NCI-H2029 (cell line): ENCODE measurements at regions not wholly inside any gene's neighbourhood (a gene's known extent, or its start where the extent isn't known, plus 50 kb on each side); places are given as distances from the start of the nearest gene placed in this dataset.
"Not testable (repeated sequence)": the region's sequence is repeated elsewhere in the genome, so short reads cannot be mapped to it uniquely, and the experiment has no call there.

Experiments used
- DNase-seq: peaks from one replicate; lab custom pipeline; 2025; lab: John Stamatoyannopoulos, UW

DNA sequence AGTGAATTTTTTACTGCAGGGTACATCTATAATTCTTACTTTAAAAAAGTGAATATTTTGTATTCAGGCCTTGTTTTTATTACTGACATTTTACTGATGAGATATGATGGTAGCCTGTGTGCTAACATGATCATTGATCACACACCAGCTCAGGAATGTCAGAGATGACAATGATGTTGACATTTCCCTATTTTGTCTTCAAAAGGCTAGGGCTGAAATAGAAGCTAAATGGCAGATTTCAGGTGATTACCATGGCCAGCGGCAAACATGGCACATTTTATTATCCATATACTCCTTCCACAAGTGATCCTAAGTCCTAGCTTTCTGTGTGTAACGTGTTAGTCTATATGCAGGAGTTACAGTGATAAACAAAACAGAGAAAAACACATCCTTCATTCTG lies 544.3 kb upstream of the MIR17HG start:
- no peak for DNase-seq

DNA sequence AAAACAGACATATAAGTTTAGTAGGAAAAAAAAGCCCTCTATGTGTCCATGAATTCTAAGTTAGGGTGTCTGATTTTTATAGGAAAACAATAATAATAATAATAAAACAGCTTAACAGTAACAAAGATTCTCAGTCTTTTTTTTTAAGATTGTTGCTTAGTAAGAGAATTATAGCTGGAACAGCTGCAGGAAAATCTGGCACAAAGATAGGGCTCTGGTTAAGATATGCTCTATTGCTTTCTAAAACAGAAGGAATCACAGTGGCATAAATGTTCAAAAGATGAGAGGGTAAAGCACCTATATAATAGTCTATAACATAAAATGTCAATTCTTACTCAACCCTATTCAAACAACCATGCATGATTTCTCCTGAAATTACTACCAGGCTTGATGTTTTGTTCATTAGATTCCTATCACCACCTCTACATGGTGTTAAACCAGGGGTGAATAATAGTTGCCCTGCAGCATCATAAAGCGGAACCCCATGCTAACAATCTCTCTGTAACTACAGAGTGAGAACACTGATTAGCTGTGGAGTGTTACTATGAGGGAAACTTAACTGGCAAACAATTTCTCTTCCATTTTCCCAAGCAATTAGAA lies 541.4 kb upstream of the MIR17HG start:
- no peak for DNase-seq

DNA sequence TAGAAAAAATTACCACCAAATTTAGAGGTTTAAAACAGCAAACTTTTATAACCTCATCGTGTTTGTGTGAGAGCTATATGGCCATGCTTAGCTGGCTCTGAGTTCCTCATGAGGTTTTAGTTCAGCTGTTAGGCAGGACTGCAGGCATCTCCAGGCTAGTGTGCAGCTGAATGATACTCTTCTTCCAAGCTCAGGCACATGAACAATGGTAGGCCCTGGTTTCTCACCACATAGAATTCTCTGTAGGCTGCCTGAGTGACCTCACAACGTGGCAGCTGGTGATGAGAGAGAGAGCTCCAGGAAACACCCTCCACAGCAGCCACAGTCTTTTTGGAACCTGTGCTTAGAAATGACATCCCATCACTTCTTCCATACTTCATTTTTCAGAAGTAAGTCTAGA lies 540.6 kb upstream of the MIR17HG start:
- DNase-seq, result no peak

DNA sequence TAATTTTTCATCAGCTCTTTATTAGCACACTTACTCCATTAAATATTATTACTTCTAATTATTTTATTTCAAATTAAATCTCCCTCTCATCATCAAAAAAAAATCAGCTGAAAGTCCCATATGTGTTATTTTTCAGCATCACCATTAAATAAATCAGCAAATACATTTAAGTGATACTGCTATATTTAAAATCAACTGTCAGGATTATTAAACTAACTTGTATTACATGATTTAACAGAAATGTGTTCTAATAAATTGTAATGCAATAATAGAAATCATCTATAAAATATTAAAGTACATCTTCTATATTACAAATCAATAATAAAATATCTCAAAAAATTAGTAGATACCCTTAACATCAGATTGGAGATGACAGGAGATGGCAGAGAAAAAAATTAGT lies 538.6 kb upstream of the MIR17HG start:
- no peak for DNase-seq

DNA sequence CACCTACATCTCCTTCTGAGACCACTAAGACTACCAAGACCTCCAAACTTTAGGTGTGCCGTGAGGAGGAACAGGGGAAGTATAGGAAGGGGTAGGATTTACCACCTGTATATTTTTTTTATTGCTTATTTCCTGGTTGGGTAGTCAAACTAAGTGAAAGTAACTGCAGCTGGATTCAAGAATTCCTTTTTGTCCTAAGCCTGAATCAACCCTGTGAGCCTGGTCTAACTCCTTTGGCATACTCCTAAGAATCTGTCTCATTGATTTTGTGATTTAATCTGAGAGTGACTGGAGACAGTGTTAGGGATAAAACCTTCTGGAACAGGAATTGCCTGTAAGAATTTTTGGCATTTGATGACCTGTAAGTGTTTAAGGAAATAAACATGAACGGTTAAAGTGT lies 523.5 kb upstream of the MIR17HG start:
- no peak for DNase-seq

DNA sequence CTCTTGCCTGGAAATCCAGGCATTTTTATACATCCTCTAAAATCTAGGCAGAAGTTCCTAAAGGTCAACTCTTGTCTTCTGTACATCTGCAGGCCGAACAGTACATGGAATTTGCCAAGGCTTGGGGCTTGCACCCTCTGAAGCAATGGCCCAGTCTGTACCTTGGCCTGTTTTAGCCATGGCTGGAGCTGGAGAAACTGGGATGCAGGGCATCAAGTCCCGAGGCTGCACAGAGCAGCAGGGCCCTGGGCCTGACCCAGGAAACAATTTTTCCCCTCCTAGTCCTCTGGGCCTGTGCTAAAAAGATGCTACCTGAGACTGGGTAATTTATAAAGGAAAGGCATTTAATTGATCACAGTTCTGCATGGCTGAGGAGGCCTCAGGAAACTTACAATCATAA lies 520.8 kb upstream of the MIR17HG start:
- no peak for DNase-seq

DNA sequence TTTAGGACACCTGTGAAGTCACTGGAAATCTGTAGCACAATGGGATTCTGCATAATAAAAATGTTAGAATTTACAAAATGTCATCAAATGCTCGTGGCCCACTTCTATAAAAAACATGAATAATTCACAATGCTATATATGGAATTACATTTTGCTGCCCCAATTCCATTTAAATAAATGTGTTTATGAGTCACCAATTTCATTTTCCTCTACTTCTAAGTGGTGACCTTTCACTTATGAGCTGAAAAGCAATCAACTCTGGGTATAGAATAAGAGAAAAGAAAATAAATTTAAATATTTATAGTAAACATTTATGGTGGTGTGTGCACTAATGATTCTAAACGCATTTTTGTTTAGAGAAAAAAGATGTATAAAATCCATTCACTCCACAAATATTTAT lies 516.7 kb upstream of the MIR17HG start:
- no peak for DNase-seq

DNA sequence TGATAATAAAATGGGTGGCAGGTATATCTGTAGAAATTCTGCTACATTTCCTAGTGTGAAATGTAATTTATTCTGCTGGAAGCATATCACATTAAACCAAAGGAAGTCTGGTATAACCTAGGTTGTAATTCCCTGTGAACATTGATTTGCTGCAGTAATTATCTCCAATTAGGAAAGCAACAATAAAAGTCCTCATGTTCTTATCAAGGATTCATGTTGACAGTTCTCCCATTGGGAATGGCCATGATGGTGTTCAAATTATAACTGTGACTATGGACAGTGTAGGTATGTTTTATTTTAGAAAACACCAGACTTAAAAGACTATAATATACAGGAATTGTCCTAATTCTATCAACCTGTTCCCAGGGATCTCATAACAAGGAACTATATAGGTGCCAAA lies 513.5 kb upstream of the MIR17HG start:
- no peak for DNase-seq

DNA sequence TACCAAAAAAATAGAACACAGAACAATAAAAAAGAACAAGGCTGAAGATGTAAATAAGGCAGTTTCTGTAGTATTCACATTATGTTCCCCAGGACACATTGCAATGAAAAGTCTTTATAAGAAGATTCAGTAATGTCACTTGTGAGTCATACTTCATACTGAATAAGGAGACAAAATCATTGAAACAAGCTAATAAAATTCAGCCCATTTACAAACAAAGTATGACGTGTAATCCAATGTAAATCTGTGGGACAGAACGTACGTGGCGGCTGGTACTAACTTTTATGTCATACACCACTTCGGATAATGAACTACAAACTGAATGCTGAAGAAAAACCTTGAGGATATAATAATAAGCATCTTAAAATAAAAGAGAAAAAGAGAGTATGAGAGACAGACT lies 512.8 kb upstream of the MIR17HG start:
- no peak for DNase-seq

DNA sequence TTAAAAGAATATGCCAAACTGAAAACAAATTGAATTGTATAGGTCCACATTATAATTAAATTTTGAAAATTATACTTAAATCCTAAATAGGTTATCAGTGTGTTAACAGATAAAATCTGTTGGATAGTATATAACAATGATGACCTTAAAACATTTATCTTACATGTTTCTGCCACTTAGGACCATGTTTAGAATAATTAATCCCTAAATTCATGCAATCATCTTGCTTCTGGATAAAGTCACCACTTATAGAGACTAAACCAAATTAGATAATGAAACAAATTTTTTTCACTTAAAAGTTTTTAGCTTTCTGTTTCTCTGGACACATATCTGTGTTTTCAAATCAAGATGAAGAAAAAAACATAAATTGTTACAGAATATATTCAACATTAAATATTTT lies 511.7 kb upstream of the MIR17HG start:
- no peak for DNase-seq

DNA sequence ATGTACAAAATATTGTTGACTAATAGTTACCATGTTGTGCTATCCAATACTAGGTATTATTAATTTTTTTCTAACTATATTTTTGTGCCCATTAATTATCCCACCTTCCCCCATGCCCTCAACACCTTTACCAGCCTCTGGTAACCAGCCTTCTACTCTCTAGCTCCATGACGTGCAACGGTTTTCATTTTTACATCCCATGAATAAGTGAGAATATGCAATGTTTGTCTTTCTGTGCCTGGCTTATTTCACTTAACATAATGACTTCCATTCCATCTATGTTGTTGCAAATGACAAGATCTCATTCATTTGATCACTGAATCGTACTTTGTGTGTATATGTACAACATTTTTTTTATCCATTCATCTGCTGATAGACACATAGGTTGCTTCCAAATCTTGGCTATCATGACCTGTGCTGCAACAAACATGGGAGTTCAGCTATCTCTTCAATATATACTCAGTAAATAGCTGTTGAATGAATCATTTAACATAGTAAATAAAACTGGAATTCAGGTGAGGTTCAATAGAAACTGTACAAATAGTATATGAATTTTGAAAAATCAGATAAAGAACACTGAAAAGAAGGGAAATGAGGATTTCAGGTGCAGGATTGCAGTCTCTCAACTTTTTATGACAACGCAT lies 509.0 kb upstream of the MIR17HG start:
- no peak for DNase-seq

DNA sequence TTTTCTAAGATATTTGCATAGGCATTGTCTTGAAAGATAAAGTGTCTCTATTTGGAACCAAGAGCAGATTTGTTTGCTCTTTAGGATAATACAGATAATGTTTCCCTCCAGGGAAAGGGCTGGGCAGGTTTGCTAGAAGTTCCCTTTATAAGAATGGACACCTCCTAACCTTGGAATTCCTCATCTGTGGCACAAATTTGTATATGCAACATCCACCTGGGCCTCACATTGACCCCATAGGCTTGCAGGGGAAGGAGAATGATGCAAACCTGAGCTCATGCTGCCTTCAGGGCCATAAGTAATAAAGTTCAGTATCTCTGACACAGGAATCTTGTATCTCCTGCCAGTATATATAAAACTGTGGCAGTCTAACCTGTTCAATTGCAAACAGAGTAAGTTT lies 508.4 kb upstream of the MIR17HG start:
- no peak for DNase-seq

DNA sequence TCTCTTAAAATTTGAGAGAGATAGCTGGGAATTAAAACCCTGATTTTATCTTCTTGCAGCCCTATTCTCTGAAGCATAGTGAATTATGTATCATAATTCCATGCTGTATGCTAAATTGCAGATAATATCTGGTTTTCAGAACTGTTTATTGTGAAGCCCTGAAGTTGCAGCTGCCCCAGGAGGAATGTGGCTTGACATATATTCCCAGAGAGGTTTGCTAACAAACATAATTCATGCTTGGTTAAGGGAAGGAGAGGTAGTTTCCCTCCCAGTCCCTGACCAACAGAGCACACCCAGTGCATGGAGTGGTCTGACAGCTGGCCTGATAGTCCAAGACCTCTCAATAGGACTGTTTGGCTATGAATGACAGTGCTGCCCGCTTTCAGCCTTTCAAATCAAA lies 500.6 kb upstream of the MIR17HG start:
- no peak for DNase-seq

DNA sequence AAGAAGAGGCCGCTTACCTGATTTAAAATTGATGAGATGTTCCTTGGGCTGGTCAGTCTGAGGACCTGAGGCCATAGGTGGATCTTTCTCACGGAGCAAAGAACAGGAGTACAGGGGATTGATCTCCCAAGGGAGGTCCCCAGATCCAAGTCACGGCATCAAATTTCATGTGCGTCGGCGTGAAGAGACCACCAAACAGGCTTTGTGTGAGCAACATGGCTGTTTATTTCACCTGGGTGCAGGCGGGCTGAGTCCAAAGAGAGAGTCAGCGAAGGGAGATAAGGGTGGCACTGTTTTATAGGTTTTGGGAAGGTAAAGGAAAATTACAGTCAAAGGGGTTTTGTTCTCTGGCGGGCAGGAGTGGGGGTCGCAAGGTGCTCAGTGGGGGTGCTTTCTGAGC lies 493.8 kb upstream of the MIR17HG start:
- DNase-seq, result not testable (repeated sequence)

DNA sequence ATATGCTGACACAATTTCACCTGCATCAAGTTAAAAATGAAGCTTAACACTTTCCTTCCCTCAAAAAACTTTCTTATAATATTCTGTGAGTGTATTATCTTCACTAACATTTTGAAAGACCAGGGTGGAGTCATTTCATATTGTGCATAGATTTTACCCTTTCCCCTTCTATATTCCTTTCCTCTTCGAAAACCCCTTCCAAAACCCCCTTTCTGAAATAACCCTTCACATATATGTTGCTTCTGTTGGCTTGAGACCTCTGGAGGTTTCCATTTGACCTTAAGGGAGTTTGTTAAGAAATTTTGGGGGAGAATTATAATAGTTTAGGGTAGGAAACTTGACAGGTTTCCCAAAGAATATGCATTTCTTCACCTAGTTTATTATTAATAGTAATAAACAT lies 489.6 kb upstream of the MIR17HG start:
- no peak for DNase-seq

DNA sequence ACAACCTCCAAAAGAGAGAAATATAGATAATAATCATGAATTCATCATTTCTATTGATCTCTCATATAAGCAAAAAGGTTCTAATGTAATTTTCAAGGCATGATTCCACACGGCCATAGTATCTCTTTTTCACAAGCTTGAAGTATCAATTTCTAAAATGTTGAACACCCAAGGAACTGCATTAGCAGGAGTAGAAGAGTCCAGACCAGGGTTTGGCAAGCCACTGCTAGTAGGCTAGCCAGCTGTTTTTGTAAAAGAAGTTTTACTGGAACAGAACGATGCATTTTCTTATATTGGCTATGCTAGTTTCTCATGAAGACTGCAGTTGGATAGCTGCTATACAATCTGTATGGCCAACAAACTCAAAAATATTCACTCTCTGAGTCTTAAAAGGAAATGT lies 481.5 kb upstream of the MIR17HG start:
- DNase-seq, result no peak

DNA sequence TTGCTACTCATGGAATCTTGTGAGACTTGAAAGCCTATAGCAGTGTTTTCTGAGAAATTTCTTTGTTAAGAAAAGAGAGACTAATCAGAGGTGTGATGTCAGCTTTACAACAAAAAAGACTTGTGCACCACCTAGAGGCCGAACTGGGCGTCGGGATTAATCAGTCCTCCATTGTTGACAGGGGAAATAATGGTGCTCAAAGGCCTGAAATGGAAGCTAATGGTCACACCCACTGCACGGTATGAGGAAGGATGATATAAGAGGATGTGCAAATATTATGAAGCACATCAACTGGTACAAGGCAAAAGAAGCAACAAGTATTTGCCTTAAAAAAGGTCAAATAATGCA lies 480.2 kb upstream of the MIR17HG start:
- DNase-seq, result peak; percentile 67

DNA sequence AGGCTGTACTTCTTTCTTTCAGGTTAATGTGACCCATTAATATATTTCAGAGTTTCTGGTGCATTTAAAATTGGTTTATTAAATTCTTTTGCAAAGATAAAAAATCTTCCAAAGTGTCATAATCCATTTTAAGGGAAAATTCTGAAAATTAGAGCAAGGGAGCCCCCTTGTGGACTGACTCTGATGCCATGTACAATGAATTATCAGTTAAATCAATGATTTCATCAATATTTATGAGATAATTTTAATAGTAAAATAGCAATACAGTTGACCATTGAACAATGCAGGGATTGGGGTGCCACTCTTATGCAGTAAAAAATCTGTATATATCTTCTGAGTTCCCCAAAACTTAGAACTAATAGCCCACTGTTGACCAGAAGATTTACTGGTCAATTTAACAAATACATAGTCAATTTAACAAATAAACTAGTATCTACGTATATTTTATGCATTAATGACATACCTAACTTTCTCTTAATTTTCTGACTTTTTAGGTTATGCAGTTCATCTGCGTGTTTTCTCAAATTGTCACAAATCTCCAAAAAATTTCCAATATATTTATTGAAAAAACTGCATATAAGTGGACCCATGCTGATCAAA lies 479.1 kb upstream of the MIR17HG start:
- no peak for DNase-seq

DNA sequence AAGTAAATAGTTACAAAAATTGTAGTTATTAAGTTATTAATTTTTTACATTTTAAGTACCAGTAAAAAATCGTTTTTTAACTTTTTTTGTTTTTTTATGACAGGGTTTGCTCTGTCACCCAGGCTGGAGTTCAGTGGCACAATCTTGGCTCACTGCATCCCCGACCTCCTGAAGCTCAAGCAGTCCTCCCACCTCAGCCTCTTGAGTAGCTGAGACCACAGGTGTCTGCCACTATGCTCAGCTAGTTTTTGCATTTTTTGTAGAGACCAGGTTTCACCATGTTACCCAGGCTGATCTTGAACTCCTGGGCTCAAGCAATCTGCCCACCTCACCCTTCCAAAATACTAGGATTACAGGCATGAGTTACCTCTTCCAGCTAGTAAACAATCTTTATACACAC lies 477.9 kb upstream of the MIR17HG start:
- DNase-seq, result no peak

DNA sequence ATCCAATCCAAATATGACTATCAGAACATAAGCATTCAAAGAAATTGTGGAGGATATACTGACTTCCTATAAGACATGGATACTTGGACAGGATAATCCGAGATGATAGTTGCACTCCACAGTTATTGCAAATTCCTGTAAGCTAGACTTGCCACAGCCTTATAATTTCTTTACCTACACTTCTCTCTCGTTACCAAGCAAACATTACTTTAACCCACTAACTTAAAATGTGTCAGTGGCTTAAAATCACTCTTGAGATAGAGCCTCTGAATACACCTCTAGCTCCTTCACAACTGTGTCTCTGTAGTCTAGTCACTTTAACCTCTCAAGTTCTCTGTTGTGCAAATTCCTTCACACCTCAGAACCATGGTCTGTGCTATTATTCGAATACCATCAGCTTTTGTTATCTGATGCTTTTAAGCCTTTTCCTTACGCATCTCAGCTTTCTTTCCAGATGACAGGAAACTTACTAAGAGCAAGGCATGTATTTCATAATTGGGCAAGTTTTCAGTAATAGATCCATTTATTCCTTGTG lies 474.9 kb upstream of the MIR17HG start:
- no peak for DNase-seq

DNA sequence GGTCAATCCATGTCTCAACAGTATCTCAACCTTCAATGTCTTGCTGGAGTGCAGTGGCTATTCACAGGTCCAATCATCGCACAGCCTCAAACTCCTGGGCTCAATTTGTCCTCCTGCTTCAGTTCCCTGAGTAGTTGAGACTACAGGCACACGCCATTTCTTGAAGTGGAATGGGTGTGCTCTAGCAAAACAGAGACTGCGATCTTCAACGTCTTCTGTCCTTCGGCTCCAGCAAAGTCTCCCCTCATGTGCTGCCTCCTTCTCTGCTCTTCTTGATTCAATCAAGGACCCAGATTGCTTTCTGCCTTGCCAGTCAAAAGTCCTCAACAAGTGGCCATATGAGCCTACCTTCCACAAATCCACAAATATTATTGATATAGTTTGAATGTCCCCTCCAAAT lies 466.7 kb upstream of the MIR17HG start:
- DNase-seq, result no peak

DNA sequence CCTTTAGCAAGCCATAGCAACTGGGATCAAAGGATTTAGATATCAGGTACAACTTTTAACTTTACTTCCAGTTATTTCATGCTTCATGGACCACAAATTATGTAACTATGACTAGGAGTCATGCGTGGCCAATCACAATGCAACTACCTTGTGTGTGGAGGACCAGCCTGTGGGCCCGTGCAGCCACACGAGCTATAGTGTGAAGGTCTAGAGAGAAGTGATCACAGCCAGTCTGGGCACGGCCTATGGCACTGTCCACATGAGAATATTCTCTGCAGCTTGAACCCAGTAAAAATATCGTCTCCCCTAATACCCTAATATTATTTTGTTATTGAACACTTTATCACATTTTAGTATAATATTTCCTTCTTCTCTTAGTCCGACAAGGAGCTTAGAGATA lies 464.9 kb upstream of the MIR17HG start:
- DNase-seq, result no peak

DNA sequence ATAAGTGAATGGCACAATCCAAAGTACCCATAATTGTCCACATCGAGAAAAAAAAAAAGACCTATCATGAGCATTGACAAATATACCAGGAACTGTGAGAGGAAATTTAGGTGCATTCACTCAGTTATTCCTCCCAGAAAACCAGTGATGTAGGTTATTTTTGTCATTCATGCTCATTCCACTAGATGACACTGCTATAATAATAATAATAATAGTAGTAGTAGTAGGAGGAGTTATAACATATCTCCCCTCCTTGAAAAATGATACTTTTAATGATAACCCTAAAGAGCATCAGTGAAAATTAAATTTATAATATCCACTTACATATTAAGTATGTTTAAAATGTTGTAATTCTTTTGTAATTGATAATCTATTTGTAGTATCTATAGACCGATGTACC lies 463.9 kb upstream of the MIR17HG start:
- no peak for DNase-seq

DNA sequence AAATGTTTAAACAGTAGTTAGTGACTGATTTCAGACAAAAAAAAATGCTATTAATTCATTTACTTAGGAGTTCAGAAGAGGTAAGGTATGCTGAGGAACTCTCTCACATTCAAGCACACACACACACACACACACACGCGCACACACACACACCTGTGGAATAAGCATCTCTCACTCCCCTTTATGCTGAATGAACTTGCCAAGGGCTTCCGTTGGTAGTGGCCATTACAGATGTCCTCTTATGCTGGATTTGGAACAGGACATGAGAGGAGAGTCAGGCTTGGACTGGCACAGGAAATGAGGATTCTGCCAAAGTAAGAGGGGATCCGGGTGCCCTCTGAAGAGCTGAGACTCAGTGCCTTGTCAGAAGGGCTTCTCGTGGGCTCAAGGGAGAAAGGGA lies 463.4 kb upstream of the MIR17HG start:
- DNase-seq, result no peak
